Tibial artery (tissue), 4 donors: ENCODE measurements at regions not wholly inside any gene's neighbourhood (a gene's known extent, or its start where the extent isn't known, plus 50 kb on each side); places are given as distances from the start of the nearest gene placed in this dataset.

ENCODE experiments used
- DNase-seq, 2 donors: peaks; one replicate each; pipeline ENCODE4 v3.0.0-alpha.2; 2019
- H3K27ac ChIP-seq, 2 donors: fragments of 200-600 bp; sonication (generic) in 1 of 2; 1 replicate in 1 of 2; 2 replicates in 1 of 2; pipeline ENCODE4 v1.5.1; 2018 to 2019; ENCODE audit warnings: mild to moderate bottlenecking in 1 of 2
- H3K27me3 ChIP-seq, 2 donors: fragments of 200-600 bp; sonication (generic) in 1 of 2; one replicate each; pipeline versions ENCODE4 v1.5.1 to v1.6.0; 2016 to 2019
- H3K36me3 ChIP-seq, 3 donors: fragments of 200-600 bp; sonication (generic) in 2 of 3; one replicate each; pipeline ENCODE4 v1.5.1; 2016 to 2019; ENCODE audit warnings: mild to moderate bottlenecking in 2 of 3
- H3K4me1 ChIP-seq, 4 donors: fragments of 200-600 bp; sonication (generic) in 2 of 4; 1 replicate in 3 of 4; 2 replicates in 1 of 4; pipeline ENCODE4 v1.5.1; 2016 to 2019
- H3K4me3 ChIP-seq, 2 donors: fragments of 200-600 bp; sonication (generic) in 1 of 2; 1 replicate in 1 of 2; 2 replicates in 1 of 2; pipeline ENCODE4 v1.5.1; 2018 to 2019; ENCODE audit warnings: mild to moderate bottlenecking in 2 of 2
- H3K9me3 ChIP-seq, 3 donors: fragments of 200-600 bp; sonication (generic) in 1 of 3; one replicate each; pipeline ENCODE4 v1.5.1; 2016 to 2019
- intact Hi-C: fragments of 100-400 bp; cut with DNase I; formaldehyde crosslinking; loops from one replicate; pipeline ENCODE4 v1.15.0; 2023; ENCODE audit warnings: low total_unique reads
- TF ChIP-seq, protein P1 (sequence below), 2 experiments: fragments of 200-600 bp in 1 of 2; fragments of 450-650 bp in 1 of 2; IDR thresholded peaks; one replicate each; pipeline ENCODE4 v1.5.1; 2017 to 2019; ENCODE audit warnings: antibody characterized with exemption in 2 of 2, mild to moderate bottlenecking in 1 of 2, moderate library complexity in 1 of 2

DNA sequence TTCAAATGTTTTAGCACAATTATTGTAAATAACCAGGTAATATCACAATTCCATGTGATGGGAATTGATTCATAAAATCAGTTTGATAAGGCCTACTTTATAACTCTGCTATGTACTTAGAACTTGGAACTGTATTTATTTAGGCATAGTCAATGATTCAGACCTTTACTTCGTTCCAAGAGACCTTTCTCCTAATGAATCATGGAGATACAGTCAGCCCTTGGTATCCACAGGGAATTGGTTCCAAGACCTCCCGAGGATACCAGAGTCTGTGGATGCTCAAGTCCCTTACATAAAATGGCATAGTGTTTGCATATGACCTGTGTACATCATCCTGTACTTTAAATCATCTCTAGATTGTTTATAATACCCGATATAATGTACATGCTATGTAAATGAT is 60.8 kb upstream of the UMPS start:
- intact Hi-C loops: no loop called here
- peaks cover 67 to 90% (median 68%) of the 10 kb centered on the region in 3 donors for H3K36me3 ChIP-seq
- H3K27ac ChIP-seq: no peak overlapping the region
- H3K4me1 ChIP-seq: no peaks in the 10 kb centered on the region
- H3K4me3 ChIP-seq: no peak overlapping the region
- H3K27me3 ChIP-seq: no peaks in the 10 kb centered on the region
- H3K9me3 ChIP-seq: no peaks in the 10 kb centered on the region
- TF ChIP-seq, protein P1, sequence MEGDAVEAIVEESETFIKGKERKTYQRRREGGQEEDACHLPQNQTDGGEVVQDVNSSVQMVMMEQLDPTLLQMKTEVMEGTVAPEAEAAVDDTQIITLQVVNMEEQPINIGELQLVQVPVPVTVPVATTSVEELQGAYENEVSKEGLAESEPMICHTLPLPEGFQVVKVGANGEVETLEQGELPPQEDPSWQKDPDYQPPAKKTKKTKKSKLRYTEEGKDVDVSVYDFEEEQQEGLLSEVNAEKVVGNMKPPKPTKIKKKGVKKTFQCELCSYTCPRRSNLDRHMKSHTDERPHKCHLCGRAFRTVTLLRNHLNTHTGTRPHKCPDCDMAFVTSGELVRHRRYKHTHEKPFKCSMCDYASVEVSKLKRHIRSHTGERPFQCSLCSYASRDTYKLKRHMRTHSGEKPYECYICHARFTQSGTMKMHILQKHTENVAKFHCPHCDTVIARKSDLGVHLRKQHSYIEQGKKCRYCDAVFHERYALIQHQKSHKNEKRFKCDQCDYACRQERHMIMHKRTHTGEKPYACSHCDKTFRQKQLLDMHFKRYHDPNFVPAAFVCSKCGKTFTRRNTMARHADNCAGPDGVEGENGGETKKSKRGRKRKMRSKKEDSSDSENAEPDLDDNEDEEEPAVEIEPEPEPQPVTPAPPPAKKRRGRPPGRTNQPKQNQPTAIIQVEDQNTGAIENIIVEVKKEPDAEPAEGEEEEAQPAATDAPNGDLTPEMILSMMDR (IDR thresholded peaks at IDR 0.05): no peak
- no peak for DNase-seq

DNA sequence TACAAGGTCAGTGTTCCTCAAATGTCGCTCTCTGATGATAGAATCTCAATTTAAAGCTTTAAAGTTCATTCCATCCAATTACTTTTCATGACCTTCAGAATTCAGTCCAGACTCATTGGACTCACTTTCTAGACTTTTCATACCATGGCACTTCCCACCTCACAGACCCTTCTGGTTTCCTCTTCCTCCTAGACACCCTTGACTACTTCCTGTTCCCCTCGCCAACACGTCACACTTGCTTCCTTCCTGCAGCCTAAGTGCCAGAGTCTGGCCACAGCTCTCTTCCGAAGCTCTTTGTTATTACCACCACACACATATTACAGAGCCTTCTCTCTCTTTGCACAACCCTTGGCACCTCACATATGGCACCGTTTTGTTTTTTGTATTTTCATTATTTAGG is 59.1 kb upstream of the UMPS start:
- Histone ChIP-seq H3K36me3 (peaks cover 57 to 92% (median 70%) of the 10 kb centered on the region in 3 donors), H3K4me1 (no peaks in the 10 kb centered on the region), H3K27me3 (no peaks in the 10 kb centered on the region), H3K27ac (no peak overlapping the region), H3K9me3 (no peaks in the 10 kb centered on the region), H3K4me3 (no peak overlapping the region)
- no peak for DNase-seq
- TF ChIP-seq, protein P1 (IDR thresholded peaks at IDR 0.05): no peak
- intact Hi-C loops: no loop called here

DNA sequence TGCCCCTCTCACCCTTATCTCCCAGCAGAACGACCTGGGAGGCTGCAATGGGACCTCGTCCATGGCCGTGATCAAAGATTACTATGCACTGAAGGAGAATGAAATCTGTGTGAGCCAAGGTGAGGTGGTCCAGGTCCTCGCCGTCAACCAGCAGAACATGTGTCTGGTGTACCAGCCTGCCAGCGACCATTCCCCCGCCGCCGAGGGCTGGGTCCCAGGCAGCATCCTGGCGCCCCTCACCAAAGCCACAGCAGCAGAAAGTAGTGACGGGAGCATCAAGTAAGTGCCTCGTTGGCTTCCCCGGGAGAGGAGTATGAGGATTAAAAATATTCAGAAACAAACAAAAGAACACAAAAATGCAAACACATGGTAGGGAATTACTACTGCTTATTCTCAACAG is 55.9 kb upstream of the UMPS start:
- intact Hi-C loops: no loop called here
- TF ChIP-seq, protein P1 (IDR thresholded peaks at IDR 0.05): no peak
- peaks cover 45 to 93% (median 68%) of the 10 kb centered on the region in 3 donors for H3K36me3 ChIP-seq
- no peak overlapping the region for H3K4me3 ChIP-seq
- no peaks in the 10 kb centered on the region for H3K9me3 ChIP-seq
- H3K4me1 ChIP-seq: no peaks in the 10 kb centered on the region
- DNase-seq: no peak
- H3K27me3 ChIP-seq: no peaks in the 10 kb centered on the region
- H3K27ac ChIP-seq: no peak overlapping the region

DNA sequence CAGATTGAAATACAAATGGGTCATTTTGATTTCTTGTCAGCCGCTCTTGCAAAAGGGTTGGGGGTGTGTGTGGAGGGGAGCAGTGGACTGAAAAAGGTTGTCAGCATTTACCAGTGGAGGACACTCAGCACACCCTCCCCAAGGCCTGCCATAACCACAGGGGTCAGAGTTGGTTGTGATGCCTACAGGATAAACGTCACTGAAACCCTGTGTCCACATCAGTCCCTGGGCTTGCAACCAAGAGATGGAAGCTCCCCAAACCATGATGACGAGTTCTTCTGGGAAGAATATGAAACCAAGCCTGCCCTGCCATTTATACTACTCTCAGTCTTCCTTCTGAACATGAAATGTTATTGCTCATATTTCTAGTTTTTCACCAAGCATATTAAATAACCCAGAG is 54.0 kb upstream of the UMPS start:
- H3K27ac ChIP-seq: no peak overlapping the region
- peaks cover 39 to 92% (median 68%) of the 10 kb centered on the region in 3 donors for H3K36me3 ChIP-seq

DNA sequence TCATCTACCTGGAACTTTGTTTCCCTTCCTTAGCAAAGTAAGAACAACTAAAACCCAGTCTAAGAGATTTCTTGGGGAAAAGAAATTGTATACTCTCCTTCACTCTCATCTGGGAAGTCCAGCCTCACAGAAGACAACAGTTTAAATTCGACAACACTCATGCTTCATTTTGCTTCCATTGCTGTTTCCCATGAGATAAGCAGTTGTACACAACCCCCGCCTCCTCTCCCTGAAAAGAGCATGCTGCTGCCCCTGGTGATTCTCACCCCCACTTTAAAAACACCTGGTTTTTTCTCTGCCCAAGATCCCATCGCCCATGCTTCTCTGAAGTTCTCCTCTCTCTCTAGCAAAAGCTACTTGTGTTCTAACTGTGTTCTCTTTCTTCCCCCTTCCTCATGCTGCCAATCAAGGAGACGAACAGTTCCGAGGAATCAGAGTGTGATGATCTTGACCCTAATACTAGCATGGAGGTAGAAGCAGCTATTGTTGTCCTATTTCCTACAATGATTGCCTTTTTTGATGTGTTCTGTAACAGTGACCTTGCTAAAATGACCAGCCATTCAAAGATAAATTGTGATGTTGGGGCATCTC is 51.1 kb upstream of the UMPS start:
- H3K27ac ChIP-seq: no peak overlapping the region
- no peak for DNase-seq
- H3K9me3 ChIP-seq: no peaks in the 10 kb centered on the region
- no peaks in the 10 kb centered on the region for H3K27me3 ChIP-seq
- intact Hi-C loops: no loop called here
- no peak overlapping the region for H3K4me3 ChIP-seq
- H3K36me3 ChIP-seq: peaks cover 13 to 67% (median 41%) of the 10 kb centered on the region in 3 donors
- TF ChIP-seq, protein P1 (IDR thresholded peaks at IDR 0.05): no peak
- no peaks in the 10 kb centered on the region for H3K4me1 ChIP-seq

More for the DNA sequence above, 54.0 kb upstream of the UMPS start:
- TF ChIP-seq, protein P1 (IDR thresholded peaks at IDR 0.05): no peak
- no peak for DNase-seq
- H3K4me3 ChIP-seq: no peak overlapping the region
- intact Hi-C loops: no loop called here
- no peaks in the 10 kb centered on the region for H3K9me3 ChIP-seq
- H3K27me3 ChIP-seq: no peaks in the 10 kb centered on the region
- H3K4me1 ChIP-seq: no peaks in the 10 kb centered on the region
